Activated CD4-positive, alpha-beta T cell treated with anti-CD3 and anti-CD28 coated beads, Interleukin-2, amount 10 ng/mL, durations not matched to agents 24 days and 14 days (primary cell): ENCODE measurements at regions not wholly inside any gene's neighbourhood (a gene's known extent, or its start where the extent isn't known, plus 50 kb on each side); places are given as distances from the start of the nearest gene placed in this dataset.
"Not testable (repeated sequence)": the region's sequence is repeated elsewhere in the genome, so short reads cannot be mapped to it uniquely, and the experiment has no call there.

Experiments used
- DNase-seq: peaks from one replicate; pipeline ENCODE4 v3.0.0; 2022
- H3K27ac Mint-ChIP-seq: one replicate; pipeline ENCODE4 v1.8.0; 2022; ENCODE audit warnings: mild to moderate bottlenecking, mixed read lengths
- H3K27me3 Mint-ChIP-seq: one replicate; pipeline ENCODE4 v1.8.0; 2022; ENCODE audit warnings: mixed read lengths
- H3K36me3 Mint-ChIP-seq: one replicate; pipeline ENCODE4 v1.8.0; 2022; ENCODE audit warnings: low read depth, mild to moderate bottlenecking, mixed read lengths
- H3K4me1 Mint-ChIP-seq: one replicate; pipeline ENCODE4 v1.8.0; 2021; ENCODE audit warnings: mixed read lengths
- H3K4me3 Mint-ChIP-seq: one replicate; pipeline ENCODE4 v1.8.0; 2022; ENCODE audit warnings: mild to moderate bottlenecking, moderate library complexity, mixed read lengths
- H3K9me3 Mint-ChIP-seq: one replicate; pipeline ENCODE4 v1.8.0; 2021; ENCODE audit warnings: mixed read lengths
- intact Hi-C: fragments of 100-400 bp; cut with micrococcal nuclease; formaldehyde crosslinking; loops from one replicate; pipeline ENCODE4 v1.15.1; 2023

- intact Hi-C loops = no loop called here
- Mint-ChIP-seq H3K9me3 (no peaks in the 10 kb centered on the region), H3K27me3 (no peaks in the 10 kb centered on the region), H3K36me3 (no peaks in the 10 kb centered on the region), H3K27ac (no peak overlapping the region), H3K4me1 (no peaks in the 10 kb centered on the region), H3K4me3 (no peak overlapping the region)
- DNase-seq = no peak
Measured at GRCh38 chr11:87456499-87456898, 418.8 kb downstream of the TMEM135 start.

GRCh38 chr11:87455180-87455579 lies 417.4 kb downstream of the TMEM135 start:
- intact Hi-C loops = no loop called here
- H3K9me3 Mint-ChIP-seq = no peaks in the 10 kb centered on the region
- H3K27ac Mint-ChIP-seq = no peak overlapping the region
- H3K4me1 Mint-ChIP-seq = no peaks in the 10 kb centered on the region
- H3K4me3 Mint-ChIP-seq = no peak overlapping the region
- no peak for DNase-seq
- no peaks in the 10 kb centered on the region for H3K27me3 Mint-ChIP-seq
- no peaks in the 10 kb centered on the region for H3K36me3 Mint-ChIP-seq

GRCh38 chr11:87454241-87454640 lies 416.5 kb downstream of the TMEM135 start:
- Mint-ChIP-seq H3K27me3 (no peaks in the 10 kb centered on the region), H3K9me3 (no peaks in the 10 kb centered on the region), H3K4me3 (no peak overlapping the region), H3K4me1 (no peaks in the 10 kb centered on the region), H3K27ac (no peak overlapping the region), H3K36me3 (no peaks in the 10 kb centered on the region)
- intact Hi-C loops = no loop called here
- DNase-seq = no peak

GRCh38 chr11:87453531-87454089 lies 415.9 kb downstream of the TMEM135 start:
- Mint-ChIP-seq H3K27ac (no peak overlapping the region), H3K9me3 (no peaks in the 10 kb centered on the region), H3K27me3 (peaks cover 3% of the 10 kb centered on the region), H3K4me1 (no peaks in the 10 kb centered on the region), H3K4me3 (no peak overlapping the region), H3K36me3 (no peaks in the 10 kb centered on the region)
- DNase-seq = no peak
- intact Hi-C loops = no loop called here

DNA sequence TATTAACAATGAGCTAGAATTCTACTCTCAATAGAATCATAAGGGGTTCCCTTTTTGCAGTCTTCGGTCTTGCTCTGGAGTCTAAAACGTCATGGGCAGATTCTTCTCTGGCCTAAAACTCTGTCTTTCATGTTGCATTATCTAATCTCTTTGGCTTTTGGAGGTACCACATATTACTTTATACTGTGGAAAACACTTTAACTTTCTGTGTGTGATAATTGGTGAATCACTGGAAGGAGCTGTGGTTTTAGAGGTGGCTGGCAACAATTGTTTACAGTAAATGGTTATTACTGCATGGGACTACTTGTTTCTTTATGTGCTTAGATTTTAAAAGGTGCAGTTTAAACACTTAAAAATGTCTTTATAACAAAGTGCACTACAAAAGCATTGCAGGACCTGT lies 414.3 kb downstream of the TMEM135 start:
- H3K9me3 Mint-ChIP-seq, H3K36me3 Mint-ChIP-seq, intact Hi-C loops, H3K27me3 Mint-ChIP-seq, DNase-seq, H3K4me1 Mint-ChIP-seq, H3K4me3 Mint-ChIP-seq, H3K27ac Mint-ChIP-seq: not testable (repeated sequence)

GRCh38 chr11:87451395-87451794 lies 413.7 kb downstream of the TMEM135 start:
- Mint-ChIP-seq H3K9me3 (no peaks in the 10 kb centered on the region), H3K27me3 (peaks cover 3% of the 10 kb centered on the region), H3K27ac (no peak overlapping the region), H3K4me1 (no peaks in the 10 kb centered on the region), H3K4me3 (no peak overlapping the region), H3K36me3 (no peaks in the 10 kb centered on the region)
- intact Hi-C loops = no loop called here
- DNase-seq = no peak

DNA sequence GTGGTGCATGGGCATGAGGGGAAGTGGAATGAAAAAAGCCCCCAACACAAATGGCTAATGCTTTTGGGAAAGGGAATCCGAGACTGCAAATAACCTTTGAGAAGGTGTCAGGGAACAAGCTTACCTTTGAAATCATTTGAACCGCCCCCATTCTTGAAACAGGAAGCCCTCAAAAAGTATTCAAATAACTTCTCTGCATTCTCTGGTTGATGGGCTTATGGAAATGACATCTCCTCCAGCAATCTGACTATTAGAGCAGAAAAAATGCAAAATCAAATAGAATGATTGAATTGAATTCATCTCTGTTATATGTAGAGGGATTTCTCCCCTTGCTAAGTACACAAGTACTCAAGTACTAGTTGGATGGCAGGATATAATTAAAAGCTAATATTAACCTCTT lies 409.9 kb downstream of the TMEM135 start:
- intact Hi-C loops = no loop called here
- no peaks in the 10 kb centered on the region for H3K4me1 Mint-ChIP-seq
- H3K4me3 Mint-ChIP-seq = no peak overlapping the region
- no peak for DNase-seq
- no peaks in the 10 kb centered on the region for H3K9me3 Mint-ChIP-seq
- H3K36me3 Mint-ChIP-seq = no peaks in the 10 kb centered on the region
- peaks cover 3% of the 10 kb centered on the region for H3K27me3 Mint-ChIP-seq
- no peak overlapping the region for H3K27ac Mint-ChIP-seq

DNA sequence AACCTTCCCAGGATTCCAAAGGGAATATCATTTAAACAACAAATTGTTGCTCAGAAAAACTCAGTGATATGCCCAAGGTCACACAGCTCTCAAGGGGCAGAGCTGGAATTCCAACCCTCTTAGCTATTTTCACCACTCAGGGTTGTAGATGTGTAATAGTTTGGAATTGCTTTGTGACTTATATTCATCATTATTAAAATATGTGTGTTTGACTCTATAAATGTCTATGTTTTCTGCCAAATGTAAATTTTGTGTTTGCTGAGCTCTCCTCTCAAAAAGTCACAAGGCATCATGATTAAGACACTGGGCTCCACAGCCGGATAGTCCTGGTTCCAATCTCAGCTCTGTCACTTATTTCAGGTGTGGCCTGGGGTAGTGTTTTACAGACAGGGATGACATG lies 407.3 kb downstream of the TMEM135 start:
- Mint-ChIP-seq H3K4me1 (no peaks in the 10 kb centered on the region), H3K4me3 (no peak overlapping the region), H3K27ac (no peak overlapping the region), H3K27me3 (peaks cover 5% of the 10 kb centered on the region), H3K9me3 (no peaks in the 10 kb centered on the region), H3K36me3 (no peaks in the 10 kb centered on the region)
- intact Hi-C loops = no loop called here
- DNase-seq = no peak

- H3K4me3 Mint-ChIP-seq = no peak overlapping the region
- no peak overlapping the region for H3K27ac Mint-ChIP-seq
- no peak for DNase-seq
- no peaks in the 10 kb centered on the region for H3K36me3 Mint-ChIP-seq
- H3K27me3 Mint-ChIP-seq = peaks cover 4% of the 10 kb centered on the region
- H3K4me1 Mint-ChIP-seq = no peaks in the 10 kb centered on the region
- intact Hi-C loops = no loop called here
- no peaks in the 10 kb centered on the region for H3K9me3 Mint-ChIP-seq
Measured at GRCh38 chr11:87443707-87444106, 406.0 kb downstream of the TMEM135 start.

- H3K36me3 Mint-ChIP-seq = no peaks in the 10 kb centered on the region
- no peaks in the 10 kb centered on the region for H3K9me3 Mint-ChIP-seq
- intact Hi-C loops = no loop called here
- H3K4me3 Mint-ChIP-seq = no peak overlapping the region
- no peak overlapping the region for H3K27ac Mint-ChIP-seq
- DNase-seq = no peak
- H3K4me1 Mint-ChIP-seq = no peaks in the 10 kb centered on the region
- peaks cover 4% of the 10 kb centered on the region for H3K27me3 Mint-ChIP-seq
Measured at GRCh38 chr11:87440076-87440770, 402.5 kb downstream of the TMEM135 start.

- H3K27me3 Mint-ChIP-seq = peaks cover 4% of the 10 kb centered on the region
- H3K27ac Mint-ChIP-seq = no peak overlapping the region
- H3K36me3 Mint-ChIP-seq = no peaks in the 10 kb centered on the region
- no peak for DNase-seq
- intact Hi-C loops = no loop called here
- H3K9me3 Mint-ChIP-seq = no peaks in the 10 kb centered on the region
- no peaks in the 10 kb centered on the region for H3K4me1 Mint-ChIP-seq
- H3K4me3 Mint-ChIP-seq = no peak overlapping the region
Measured at GRCh38 chr11:87438416-87438815, 400.7 kb downstream of the TMEM135 start.

- intact Hi-C loops = no loop called here
- no peak overlapping the region for H3K4me3 Mint-ChIP-seq
- no peaks in the 10 kb centered on the region for H3K36me3 Mint-ChIP-seq
- H3K27me3 Mint-ChIP-seq = peaks cover 4% of the 10 kb centered on the region
- no peaks in the 10 kb centered on the region for H3K4me1 Mint-ChIP-seq
- no peak for DNase-seq
- no peak overlapping the region for H3K27ac Mint-ChIP-seq
- no peaks in the 10 kb centered on the region for H3K9me3 Mint-ChIP-seq
Measured at GRCh38 chr11:87437844-87438223, 400.1 kb downstream of the TMEM135 start.

DNA sequence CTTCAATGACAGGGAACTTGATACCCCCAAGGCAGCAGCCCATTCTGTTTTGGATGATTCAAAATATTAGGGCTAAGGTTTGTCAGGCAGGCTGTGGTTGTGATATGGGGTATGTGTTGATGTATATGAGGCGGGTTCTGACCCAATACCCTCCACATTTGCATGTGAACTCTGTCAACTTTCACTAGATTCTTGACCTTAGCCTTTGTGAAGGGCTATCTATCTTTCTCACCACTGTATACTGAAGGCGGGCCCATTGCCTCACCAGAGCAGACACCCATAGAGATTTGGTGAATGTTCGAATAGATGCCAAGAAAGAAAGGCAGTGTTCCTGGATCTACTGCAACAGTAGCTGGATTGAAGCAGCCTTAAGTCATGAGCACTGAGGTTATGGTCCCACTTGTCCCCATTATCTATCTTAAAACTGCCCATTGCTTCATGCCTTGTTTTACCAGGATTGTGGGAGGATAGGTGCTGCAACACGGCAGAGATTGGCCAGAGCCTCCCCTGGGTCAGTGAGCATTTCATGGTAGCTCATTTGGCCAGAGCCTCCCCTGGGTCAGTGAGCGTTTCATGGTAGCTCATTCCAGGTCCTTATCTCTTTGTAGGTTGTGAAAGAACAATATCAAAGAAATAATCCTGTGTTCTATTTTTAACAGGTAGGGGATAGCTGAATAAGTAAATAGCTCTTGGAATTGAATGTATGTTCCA lies 399.6 kb downstream of the TMEM135 start:
- Mint-ChIP-seq H3K27me3 (peaks cover 4% of the 10 kb centered on the region), H3K4me1 (no peaks in the 10 kb centered on the region), H3K4me3 (no peak overlapping the region), H3K36me3 (no peaks in the 10 kb centered on the region), H3K9me3 (no peaks in the 10 kb centered on the region), H3K27ac (no peak overlapping the region)
- DNase-seq = no peak
- intact Hi-C loops = no loop called here

DNA sequence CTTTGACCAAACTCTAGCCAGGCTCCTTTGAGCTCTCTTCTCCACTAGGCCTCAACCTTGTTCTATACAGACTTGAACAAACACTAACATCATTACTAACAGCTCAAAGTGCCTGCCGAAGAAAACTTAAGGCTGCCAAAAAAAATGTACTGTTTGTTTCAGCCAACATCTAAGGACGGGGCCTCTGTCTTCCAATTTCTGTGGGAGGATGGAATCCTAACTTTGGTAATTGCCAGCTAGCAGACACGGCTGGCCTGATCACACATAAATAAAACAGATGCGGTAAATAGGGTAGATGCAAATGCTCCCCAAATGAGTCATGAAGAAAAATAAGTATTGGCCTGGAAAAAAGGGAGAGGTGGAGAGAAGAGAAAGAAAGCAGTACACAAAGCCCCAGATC lies 394.3 kb downstream of the TMEM135 start:
- Mint-ChIP-seq H3K36me3 (no peaks in the 10 kb centered on the region), H3K27me3 (peaks cover 2% of the 10 kb centered on the region), H3K9me3 (no peaks in the 10 kb centered on the region), H3K4me1 (no peaks in the 10 kb centered on the region), H3K4me3 (no peak overlapping the region), H3K27ac (no peak overlapping the region)
- DNase-seq = no peak
- intact Hi-C loops = no loop called here
